Breast epithelium (tissue), 4 donors: ENCODE measurements at regions not wholly inside any gene's neighbourhood (a gene's known extent, or its start where the extent isn't known, plus 50 kb on each side); places are given as distances from the start of the nearest gene placed in this dataset.

Source experiments
- DNase-seq, 2 donors: peaks; one replicate each; pipeline ENCODE4 v3.0.0-alpha.2; 2019; ENCODE audit warnings: low spot score in 2 of 2
- H3K27ac ChIP-seq, 2 donors: fragments of 200-600 bp; sonication (generic) in 1 of 2; one replicate each; pipeline ENCODE4 v1.5.1; 2016 to 2019; ENCODE audit warnings: mild to moderate bottlenecking in 1 of 2
- H3K27me3 ChIP-seq, 2 donors: fragments of 200-600 bp; sonication (generic) in 1 of 2; one replicate each; pipeline versions ENCODE4 v1.5.1 to v1.6.0; 2017 to 2019; ENCODE audit warnings: control low read depth in 1 of 2, mild to moderate bottlenecking in 1 of 2
- H3K36me3 ChIP-seq: fragments of 200-600 bp; one replicate; pipeline ENCODE4 v1.5.1; 2019
- H3K4me1 ChIP-seq, 2 donors: fragments of 200-600 bp; sonication (generic); one replicate each; pipeline ENCODE4 v1.5.1; 2016 to 2019; ENCODE audit warnings: control low read depth in 1 of 2
- H3K4me3 ChIP-seq, 3 donors: fragments of 200-600 bp; sonication (generic); 1 replicate in 2 of 3; 2 replicates in 1 of 3; pipeline ENCODE4 v1.5.1; 2016 to 2019; ENCODE audit warnings: mild to moderate bottlenecking in 3 of 3, moderate library complexity in 2 of 3
- H3K9me3 ChIP-seq, 2 donors: fragments of 200-600 bp; sonication (generic) in 1 of 2; one replicate each; pipeline ENCODE4 v1.5.1; 2016 to 2019; ENCODE audit warnings: control low read depth in 1 of 2
- POLR2A ChIP-seq: fragments of 450-650 bp; IDR thresholded peaks from one replicate; pipeline ENCODE4 v1.6.1; 2016; ENCODE audit warnings: antibody characterized with exemption, mild to moderate bottlenecking, moderate library complexity
- POLR2AphosphoS5 ChIP-seq, 3 donors: sonication (generic); formaldehyde crosslinking; IDR thresholded peaks; one replicate each; pipeline ENCODE4 v1.6.1; 2017; ENCODE audit warnings: antibody characterized with exemption in 3 of 3
- intact Hi-C: fragments of 100-400 bp; cut with DNase I; formaldehyde crosslinking; loops from one replicate; pipeline ENCODE4 v1.15.1; 2023; ENCODE audit warnings: low total_unique reads
- TF ChIP-seq, protein P1 (sequence below), 3 donors: fragments of 450-650 bp; IDR thresholded peaks; one replicate each; pipeline ENCODE4 v1.5.1; 2016 to 2017; ENCODE audit warnings: antibody characterized with exemption in 3 of 3, mild to moderate bottlenecking in 3 of 3, moderate library complexity in 3 of 3

DNA sequence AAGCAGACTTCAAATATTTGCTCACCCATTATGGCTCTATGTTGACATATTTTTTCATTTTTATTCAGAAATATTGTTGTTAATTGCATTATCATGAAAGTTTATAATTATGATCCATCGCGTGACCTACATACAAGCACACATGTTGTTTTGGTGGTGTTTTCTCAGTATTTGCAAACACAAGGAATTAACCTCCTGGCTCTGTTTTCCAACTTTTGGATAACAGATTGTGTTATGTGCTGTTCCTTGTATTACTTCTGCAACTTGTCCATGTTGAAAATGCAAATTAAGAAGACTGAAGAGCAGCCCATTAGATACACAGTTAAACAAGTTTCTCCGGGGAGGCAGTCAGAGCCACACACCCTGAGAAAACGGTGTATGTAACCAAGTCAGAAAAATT lies 201.2 kb downstream of the SEC23A start:
- no peak for DNase-seq
- Histone ChIP-seq H3K27ac (no peak overlapping the region), H3K4me3 (no peak overlapping the region), H3K4me1 (no peaks in the 10 kb centered on the region), H3K27me3 (no peaks in the 10 kb centered on the region), H3K9me3 (no peaks in the 10 kb centered on the region), H3K36me3 (no peaks in the 10 kb centered on the region)
- intact Hi-C loops = no loop called here
- TF ChIP-seq POLR2AphosphoS5 (IDR thresholded peaks at IDR 0.05) (no peak), POLR2A (no peak)
- TF ChIP-seq, protein P1, sequence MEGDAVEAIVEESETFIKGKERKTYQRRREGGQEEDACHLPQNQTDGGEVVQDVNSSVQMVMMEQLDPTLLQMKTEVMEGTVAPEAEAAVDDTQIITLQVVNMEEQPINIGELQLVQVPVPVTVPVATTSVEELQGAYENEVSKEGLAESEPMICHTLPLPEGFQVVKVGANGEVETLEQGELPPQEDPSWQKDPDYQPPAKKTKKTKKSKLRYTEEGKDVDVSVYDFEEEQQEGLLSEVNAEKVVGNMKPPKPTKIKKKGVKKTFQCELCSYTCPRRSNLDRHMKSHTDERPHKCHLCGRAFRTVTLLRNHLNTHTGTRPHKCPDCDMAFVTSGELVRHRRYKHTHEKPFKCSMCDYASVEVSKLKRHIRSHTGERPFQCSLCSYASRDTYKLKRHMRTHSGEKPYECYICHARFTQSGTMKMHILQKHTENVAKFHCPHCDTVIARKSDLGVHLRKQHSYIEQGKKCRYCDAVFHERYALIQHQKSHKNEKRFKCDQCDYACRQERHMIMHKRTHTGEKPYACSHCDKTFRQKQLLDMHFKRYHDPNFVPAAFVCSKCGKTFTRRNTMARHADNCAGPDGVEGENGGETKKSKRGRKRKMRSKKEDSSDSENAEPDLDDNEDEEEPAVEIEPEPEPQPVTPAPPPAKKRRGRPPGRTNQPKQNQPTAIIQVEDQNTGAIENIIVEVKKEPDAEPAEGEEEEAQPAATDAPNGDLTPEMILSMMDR (IDR thresholded peaks at IDR 0.05) = no peak

DNA sequence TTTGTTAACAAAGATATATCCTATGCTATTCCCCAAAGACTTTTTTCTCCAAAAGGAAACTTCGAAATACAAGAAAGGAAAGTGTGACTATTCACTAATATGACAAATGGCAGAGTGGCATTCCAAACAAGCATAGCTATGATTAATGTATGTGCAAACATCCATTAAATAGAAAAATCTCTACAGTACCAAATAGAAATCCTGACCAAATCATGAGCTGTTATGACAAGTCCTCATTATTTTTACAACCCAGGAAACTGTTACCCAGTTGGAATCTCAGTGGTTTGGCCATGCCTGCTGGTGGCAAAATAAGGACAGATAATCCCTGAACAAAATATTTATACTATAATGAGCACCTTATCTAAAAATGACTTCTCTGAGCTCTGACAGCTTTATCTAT lies 202.1 kb downstream of the SEC23A start:
- DNase-seq = no peak
- Histone ChIP-seq H3K36me3 (no peaks in the 10 kb centered on the region), H3K4me1 (no peaks in the 10 kb centered on the region), H3K27me3 (no peaks in the 10 kb centered on the region), H3K4me3 (no peak overlapping the region), H3K27ac (no peak overlapping the region), H3K9me3 (no peaks in the 10 kb centered on the region)
- TF ChIP-seq, protein P1 (IDR thresholded peaks at IDR 0.05) = no peak
- TF ChIP-seq POLR2A (no peak), POLR2AphosphoS5 (IDR thresholded peaks at IDR 0.05) (no peak)
- intact Hi-C loops = no loop called here

DNA sequence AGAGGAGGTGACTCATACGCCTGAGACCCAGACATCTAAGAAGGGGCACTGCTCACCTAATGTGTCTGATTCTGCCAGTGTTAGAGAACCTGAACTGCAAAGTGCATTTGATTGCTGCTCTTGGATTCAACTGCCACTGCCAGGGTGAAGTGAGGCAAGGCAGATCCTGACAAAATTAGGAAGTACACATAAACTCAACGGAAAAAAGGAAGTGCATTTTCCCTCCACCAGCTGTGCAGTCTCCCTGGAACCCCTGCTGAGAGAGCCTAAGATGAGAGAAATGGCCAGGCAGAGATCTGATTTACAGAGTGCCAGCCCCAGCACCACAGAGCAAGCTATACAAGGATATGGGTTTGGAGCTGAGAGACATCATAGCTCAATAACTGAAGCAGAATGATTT lies 215.3 kb downstream of the SEC23A start:
- TF ChIP-seq POLR2A (no peak), POLR2AphosphoS5 (IDR thresholded peaks at IDR 0.05) (no peak)
- TF ChIP-seq, protein P1 (IDR thresholded peaks at IDR 0.05) = no peak

DNA sequence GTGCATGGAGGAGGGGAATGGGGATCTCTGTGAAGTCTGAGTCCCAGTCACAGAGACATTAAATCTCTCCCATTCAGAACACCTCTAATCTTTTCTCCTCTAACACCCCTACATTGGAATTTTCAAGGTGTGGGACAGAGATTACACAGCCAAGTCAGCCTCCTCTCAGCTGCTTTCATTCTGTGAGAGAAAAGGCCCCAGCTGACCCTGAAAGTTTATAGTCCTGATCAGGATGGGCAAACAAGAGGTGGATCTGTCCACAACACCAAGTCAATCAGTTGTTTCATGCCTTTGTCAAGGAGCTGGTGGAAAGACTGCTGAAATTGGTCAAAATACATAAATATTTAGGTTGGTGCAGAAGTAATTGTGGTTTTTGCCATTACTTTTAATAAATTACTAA lies 218.9 kb downstream of the SEC23A start:
- no peak for DNase-seq
- H3K27ac ChIP-seq = no peak overlapping the region
- H3K27me3 ChIP-seq = no peaks in the 10 kb centered on the region
- no peaks in the 10 kb centered on the region for H3K36me3 ChIP-seq
- intact Hi-C loops = no loop called here
- no peak overlapping the region for H3K4me3 ChIP-seq
- no peak for TF ChIP-seq POLR2AphosphoS5 (IDR thresholded peaks at IDR 0.05)
- TF ChIP-seq POLR2A = no peak
- TF ChIP-seq, protein P1 (IDR thresholded peaks at IDR 0.05) = no peak
- no peaks in the 10 kb centered on the region for H3K4me1 ChIP-seq
- H3K9me3 ChIP-seq = no peaks in the 10 kb centered on the region

More for the DNA sequence above, 215.3 kb downstream of the SEC23A start:
- Histone ChIP-seq H3K27me3 (no peaks in the 10 kb centered on the region), H3K4me3 (no peak overlapping the region), H3K36me3 (no peaks in the 10 kb centered on the region), H3K4me1 (no peaks in the 10 kb centered on the region), H3K27ac (no peak overlapping the region), H3K9me3 (no peaks in the 10 kb centered on the region)
- DNase-seq = no peak
- intact Hi-C loops = no loop called here

DNA sequence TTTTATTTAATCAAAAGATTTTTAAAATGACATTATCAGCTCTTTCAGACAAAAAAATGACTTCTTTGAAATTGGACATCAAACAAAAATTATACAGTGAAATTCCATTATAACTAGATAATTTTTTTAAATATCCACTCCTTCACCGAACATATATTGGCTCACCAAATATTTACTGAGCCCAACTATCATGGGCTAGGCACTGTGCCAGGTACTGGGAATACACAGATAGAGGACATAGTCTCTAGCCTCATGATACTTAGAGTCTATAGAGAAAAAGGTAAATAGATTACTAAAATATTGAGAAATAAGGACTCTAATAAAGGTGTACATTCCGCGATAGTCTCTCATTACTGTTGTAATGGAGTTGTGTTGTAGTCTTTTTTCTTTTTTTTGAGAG lies 219.9 kb downstream of the SEC23A start:
- no peaks in the 10 kb centered on the region for H3K27me3 ChIP-seq
- no peaks in the 10 kb centered on the region for H3K4me1 ChIP-seq
- no peaks in the 10 kb centered on the region for H3K9me3 ChIP-seq
- intact Hi-C loops = no loop called here
- H3K27ac ChIP-seq = no peak overlapping the region
- H3K36me3 ChIP-seq = no peaks in the 10 kb centered on the region
- no peak for DNase-seq
- TF ChIP-seq, protein P1 (IDR thresholded peaks at IDR 0.05) = no peak
- TF ChIP-seq POLR2AphosphoS5 (IDR thresholded peaks at IDR 0.05) (no peak), POLR2A (no peak)
- no peak overlapping the region for H3K4me3 ChIP-seq
